Thyroid gland (tissue), 4 donors: ENCODE measurements at regions not wholly inside any gene's neighbourhood (a gene's known extent, or its start where the extent isn't known, plus 50 kb on each side); places are given as distances from the start of the nearest gene placed in this dataset.

ENCODE experiments used
- DNase-seq, 2 donors: peaks; one replicate each; pipeline ENCODE4 v3.0.0-alpha.2; 2019
- H3K27ac ChIP-seq, 3 donors: fragments of 200-600 bp; sonication (generic); 1 replicate in 2 of 3; 2 replicates in 1 of 3; pipeline ENCODE4 v1.5.1; 2016 to 2019; ENCODE audit warnings: mild to moderate bottlenecking in 1 of 3, moderate library complexity in 1 of 3
- H3K27me3 ChIP-seq: fragments of 200-600 bp; sonication (generic); one replicate; pipeline ENCODE4 v1.5.1; 2019
- H3K36me3 ChIP-seq, 2 donors: fragments of 200-600 bp; sonication (generic); one replicate each; pipeline ENCODE4 v1.5.1; 2016 to 2019
- H3K4me1 ChIP-seq, 2 donors: fragments of 200-600 bp; sonication (generic); one replicate each; pipeline ENCODE4 v1.5.1; 2017 to 2019
- H3K4me3 ChIP-seq, 3 donors: fragments of 200-600 bp; sonication (generic); replicated peaks in 1 of 3; 1 replicate in 2 of 3; 2 replicates in 1 of 3; pipeline ENCODE4 v1.5.1; 2016; ENCODE audit warnings: mild to moderate bottlenecking in 1 of 3
- H3K9me3 ChIP-seq: fragments of 200-600 bp; sonication (generic); one replicate; pipeline ENCODE4 v1.5.1; 2017
- POLR2A ChIP-seq, 2 donors: fragments of 450-650 bp; IDR thresholded peaks; one replicate each; pipeline ENCODE4 v1.6.1; 2017; ENCODE audit warnings: antibody characterized with exemption in 2 of 2, mild to moderate bottlenecking in 2 of 2, moderate library complexity in 1 of 2
- WGBS, 2 donors: methylation state at CpG; one replicate each; pipeline ENCODE4 v1.1.5; 2017; 5-methylcytosine and 5-hydroxymethylcytosine counted together
- intact Hi-C: fragments of 100-400 bp; cut with DNase I; formaldehyde crosslinking; loops from one replicate; pipeline ENCODE4 v1.15.1; 2023
- TF ChIP-seq, protein P1 (sequence below), 6 experiments: fragments of 200-600 bp in 3 of 6; fragments of 450-650 bp in 3 of 6; sonication (generic) in 3 of 6; IDR thresholded peaks; one replicate each; pipeline ENCODE4 v1.5.1; 2016 to 2019; ENCODE audit warnings: antibody characterized with exemption in 6 of 6, mild to moderate bottlenecking in 2 of 6, inconsistent platforms in 1 of 6, moderate library complexity in 1 of 6

DNA sequence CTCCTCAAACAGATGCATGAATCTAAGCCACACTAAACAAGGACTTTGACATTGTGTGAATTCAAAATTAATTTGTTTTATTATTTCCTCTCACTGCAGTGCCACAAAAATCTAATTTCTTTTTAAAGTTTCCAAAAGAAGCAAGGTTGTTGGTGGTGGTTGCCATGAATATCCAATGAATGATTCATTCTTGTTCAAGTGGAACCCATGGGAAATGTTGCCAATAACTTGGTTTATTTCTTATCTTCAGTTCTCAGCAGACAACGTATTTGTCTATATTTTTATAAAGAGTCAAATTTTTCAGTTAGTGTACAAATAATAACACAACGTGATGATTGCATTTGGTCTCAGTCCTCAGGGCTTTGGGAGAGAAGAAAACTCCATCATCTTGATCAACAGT, 309.4 kb upstream of the NOCT start:
- TF ChIP-seq POLR2A (IDR thresholded peaks at IDR 0.05) = no peak
- TF ChIP-seq, protein P1, sequence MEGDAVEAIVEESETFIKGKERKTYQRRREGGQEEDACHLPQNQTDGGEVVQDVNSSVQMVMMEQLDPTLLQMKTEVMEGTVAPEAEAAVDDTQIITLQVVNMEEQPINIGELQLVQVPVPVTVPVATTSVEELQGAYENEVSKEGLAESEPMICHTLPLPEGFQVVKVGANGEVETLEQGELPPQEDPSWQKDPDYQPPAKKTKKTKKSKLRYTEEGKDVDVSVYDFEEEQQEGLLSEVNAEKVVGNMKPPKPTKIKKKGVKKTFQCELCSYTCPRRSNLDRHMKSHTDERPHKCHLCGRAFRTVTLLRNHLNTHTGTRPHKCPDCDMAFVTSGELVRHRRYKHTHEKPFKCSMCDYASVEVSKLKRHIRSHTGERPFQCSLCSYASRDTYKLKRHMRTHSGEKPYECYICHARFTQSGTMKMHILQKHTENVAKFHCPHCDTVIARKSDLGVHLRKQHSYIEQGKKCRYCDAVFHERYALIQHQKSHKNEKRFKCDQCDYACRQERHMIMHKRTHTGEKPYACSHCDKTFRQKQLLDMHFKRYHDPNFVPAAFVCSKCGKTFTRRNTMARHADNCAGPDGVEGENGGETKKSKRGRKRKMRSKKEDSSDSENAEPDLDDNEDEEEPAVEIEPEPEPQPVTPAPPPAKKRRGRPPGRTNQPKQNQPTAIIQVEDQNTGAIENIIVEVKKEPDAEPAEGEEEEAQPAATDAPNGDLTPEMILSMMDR (IDR thresholded peaks at IDR 0.05) = no peak
- H3K4me3 ChIP-seq = no peak overlapping the region
- no peaks in the 10 kb centered on the region for H3K27me3 ChIP-seq
- no peak overlapping the region for H3K27ac ChIP-seq
- H3K4me1 ChIP-seq = no peaks in the 10 kb centered on the region
- no peaks in the 10 kb centered on the region for H3K9me3 ChIP-seq
- no peaks in the 10 kb centered on the region for H3K36me3 ChIP-seq
- intact Hi-C loops = no loop called here
- no peak for DNase-seq
- 75 to 79% methylated on average over 2 of the region's 2 CpGs for WGBS, 2 donors

DNA sequence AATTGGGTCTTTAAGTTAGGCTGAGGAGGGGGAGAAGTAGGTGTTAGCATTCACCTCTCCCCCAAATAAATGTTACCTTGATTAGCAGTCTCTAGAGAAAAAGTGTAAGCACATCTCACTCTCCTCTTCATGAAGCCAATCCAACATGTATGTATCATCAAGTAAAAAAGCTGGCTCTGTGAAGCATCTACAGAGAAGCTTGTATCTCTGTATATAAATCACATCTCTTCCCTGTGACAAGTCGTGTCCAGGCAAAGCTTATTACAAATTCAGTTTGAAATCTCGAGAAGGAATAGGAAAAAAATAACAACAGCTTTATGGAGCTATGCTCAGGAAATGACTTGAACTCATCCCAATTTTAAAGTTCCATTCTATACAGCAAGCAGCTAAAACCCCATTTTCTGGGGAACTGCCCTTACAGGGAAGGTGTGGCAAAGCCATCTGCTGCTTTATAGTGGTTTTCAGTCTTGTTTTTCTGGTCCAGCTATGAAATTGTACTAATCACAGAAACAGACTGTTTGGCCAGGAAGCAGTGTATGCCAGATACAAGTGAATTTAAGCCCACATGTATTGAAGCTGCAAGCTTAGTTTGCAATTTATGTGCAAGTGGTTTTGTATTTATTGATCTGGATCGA, 313.3 kb upstream of the NOCT start:
- H3K4me1 ChIP-seq = no peaks in the 10 kb centered on the region
- no peak overlapping the region for H3K4me3 ChIP-seq
- H3K36me3 ChIP-seq = no peaks in the 10 kb centered on the region
- DNase-seq = no peak
- intact Hi-C loops = no loop called here
- H3K27me3 ChIP-seq = no peaks in the 10 kb centered on the region
- no peaks in the 10 kb centered on the region for H3K9me3 ChIP-seq
- TF ChIP-seq, protein P1 (IDR thresholded peaks at IDR 0.05) = no peak
- no peak for TF ChIP-seq POLR2A (IDR thresholded peaks at IDR 0.05)
- H3K27ac ChIP-seq = no peak overlapping the region
- WGBS, 2 donors = 67 to 82% methylated on average over 3 of the region's 3 CpGs

DNA sequence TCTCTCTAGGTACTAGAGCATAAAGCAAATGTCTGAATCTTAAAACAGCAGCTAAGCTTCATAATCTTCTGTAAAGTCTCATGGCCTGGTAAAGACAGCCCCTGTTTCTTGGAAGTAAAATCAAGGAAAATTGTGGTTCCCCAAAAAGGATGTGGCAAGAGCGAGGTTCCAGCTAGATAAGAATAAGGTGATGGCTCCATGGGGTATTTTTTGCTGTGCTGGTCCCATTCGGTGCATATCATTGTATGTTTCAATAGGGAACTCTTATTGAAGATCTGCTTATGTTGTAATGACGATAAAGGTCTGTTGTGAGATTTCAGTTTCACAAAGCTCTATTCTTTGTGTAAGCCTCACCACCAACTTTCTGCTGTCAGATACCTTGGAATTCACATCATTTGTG, 316.9 kb upstream of the NOCT start:
- no peaks in the 10 kb centered on the region for H3K36me3 ChIP-seq
- H3K4me3 ChIP-seq = no peak overlapping the region
- no peak for DNase-seq
- intact Hi-C loops = no loop called here
- no peaks in the 10 kb centered on the region for H3K9me3 ChIP-seq
- no peak for TF ChIP-seq POLR2A (IDR thresholded peaks at IDR 0.05)
- TF ChIP-seq, protein P1 (IDR thresholded peaks at IDR 0.05) = no peak
- H3K4me1 ChIP-seq = no peaks in the 10 kb centered on the region
- no peak overlapping the region for H3K27ac ChIP-seq
- no peaks in the 10 kb centered on the region for H3K27me3 ChIP-seq
- WGBS, 2 donors = 64 to 87% methylated on average over 3 of the region's 3 CpGs

DNA sequence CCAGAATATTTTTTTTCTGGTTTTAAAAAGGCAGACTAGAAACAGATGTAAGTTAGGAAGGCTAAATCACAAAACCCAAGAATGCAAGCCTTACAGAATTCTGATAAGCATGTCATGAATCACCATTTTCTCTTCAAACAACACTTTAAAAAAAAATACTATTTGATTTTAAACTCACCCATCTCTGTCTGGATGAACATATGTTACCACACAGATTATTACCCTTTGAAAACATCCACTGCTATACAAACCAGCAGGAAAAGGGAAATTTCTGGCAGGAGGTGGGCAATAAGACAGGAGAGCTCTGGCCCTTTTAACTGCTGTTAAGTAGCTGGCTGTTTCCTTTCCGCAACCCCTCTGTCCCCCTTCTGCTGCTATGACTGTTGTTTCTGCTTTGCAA, 317.7 kb upstream of the NOCT start:
- 92 to 98% methylated on average over 1 of the region's 1 CpG for WGBS, 2 donors
- Histone ChIP-seq H3K4me3 (no peak overlapping the region), H3K27me3 (no peaks in the 10 kb centered on the region), H3K9me3 (no peaks in the 10 kb centered on the region), H3K27ac (no peak overlapping the region), H3K4me1 (no peaks in the 10 kb centered on the region), H3K36me3 (no peaks in the 10 kb centered on the region)
- TF ChIP-seq, protein P1 (IDR thresholded peaks at IDR 0.05) = no peak
- TF ChIP-seq POLR2A (IDR thresholded peaks at IDR 0.05) = no peak
- DNase-seq = no peak
- intact Hi-C loops = no loop called here

DNA sequence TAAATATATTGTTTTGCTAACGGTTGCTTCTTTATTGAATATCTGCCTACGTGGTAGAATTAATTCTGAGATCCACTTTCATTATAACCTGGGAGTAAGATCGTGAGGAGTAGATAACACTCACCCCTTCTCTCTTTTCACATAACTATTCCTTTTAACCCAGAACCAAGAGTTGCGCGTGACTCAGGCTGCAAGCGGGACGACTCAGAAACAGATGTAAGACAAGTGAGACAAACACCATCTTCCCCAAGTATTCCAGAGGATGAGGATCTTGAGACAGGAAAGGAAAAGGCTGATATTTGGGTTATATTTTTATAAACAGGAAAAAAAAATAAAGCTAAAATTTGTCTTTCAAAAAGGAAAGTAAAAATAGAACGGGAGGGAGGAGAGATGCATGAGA, 318.8 kb upstream of the NOCT start:
- Histone ChIP-seq H3K27me3 (no peaks in the 10 kb centered on the region), H3K27ac (no peak overlapping the region), H3K36me3 (no peaks in the 10 kb centered on the region), H3K4me1 (no peaks in the 10 kb centered on the region), H3K9me3 (no peaks in the 10 kb centered on the region), H3K4me3 (no peak overlapping the region)
- WGBS, 2 donors = 86 to 87% methylated on average over 8 of the region's 8 CpGs
- no peak for DNase-seq
- intact Hi-C loops = no loop called here
- TF ChIP-seq POLR2A (IDR thresholded peaks at IDR 0.05) = no peak

DNA sequence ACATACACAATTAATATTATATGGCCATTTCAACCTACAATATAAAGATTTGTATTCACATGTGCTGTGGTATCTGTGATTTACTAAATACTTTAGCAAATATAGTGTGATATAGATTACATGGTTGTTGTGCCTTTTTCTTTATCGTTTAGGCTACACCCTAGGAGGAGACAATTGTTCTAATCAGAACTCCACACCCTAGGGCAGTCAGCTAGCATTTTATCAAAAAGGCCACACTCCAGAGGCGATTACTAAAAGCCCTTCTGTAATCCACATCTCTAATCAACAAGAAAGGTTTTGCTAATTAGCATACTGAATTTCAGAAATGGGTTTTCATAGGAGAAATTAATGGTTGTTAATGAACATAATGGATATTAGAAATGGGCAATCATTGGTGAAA, 319.5 kb upstream of the NOCT start:
- 78 to 85% methylated on average over 2 of the region's 2 CpGs for WGBS, 2 donors
- Histone ChIP-seq H3K4me1 (no peaks in the 10 kb centered on the region), H3K9me3 (no peaks in the 10 kb centered on the region), H3K27ac (no peak overlapping the region), H3K4me3 (no peak overlapping the region), H3K27me3 (no peaks in the 10 kb centered on the region), H3K36me3 (no peaks in the 10 kb centered on the region)
- intact Hi-C loops = no loop called here
- TF ChIP-seq, protein P1 (IDR thresholded peaks at IDR 0.05) = no peak
- TF ChIP-seq POLR2A (IDR thresholded peaks at IDR 0.05) = no peak
- DNase-seq = no peak
